GM18909 (cell line): ENCODE measurements at regions not wholly inside any gene's neighbourhood (a gene's known extent, or its start where the extent isn't known, plus 50 kb on each side); places are given as distances from the start of the nearest gene placed in this dataset.

ENCODE experiments used
- ATAC-seq: cut with Tn5 transposase; IDR thresholded peaks from one replicate; pipeline ENCODE4 v1.9.1; 2021; ENCODE audit warnings: mild to moderate bottlenecking; ENCODE audit not compliant: unreplicated experiment, poor library complexity

DNA sequence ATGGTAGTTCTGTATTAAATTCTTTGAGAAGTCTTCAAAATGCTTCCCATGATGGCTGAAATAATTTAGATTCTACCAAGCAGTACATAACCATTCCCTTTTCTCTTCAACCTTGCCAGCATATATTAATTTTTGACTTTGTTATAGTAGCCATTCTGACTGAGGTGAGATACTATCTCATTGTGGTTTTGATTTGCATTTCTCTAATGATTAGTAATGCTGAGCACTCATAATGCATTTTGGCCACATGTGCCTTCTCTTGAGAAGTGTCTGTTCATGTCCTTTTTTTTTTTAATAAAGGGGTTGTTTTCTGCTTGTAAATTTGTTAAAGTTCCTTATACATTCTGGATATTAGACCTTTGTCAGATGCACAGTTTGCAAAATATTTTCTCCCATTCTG lies 173.9 kb downstream of the CALCRL start:
- ATAC-seq: no peak

DNA sequence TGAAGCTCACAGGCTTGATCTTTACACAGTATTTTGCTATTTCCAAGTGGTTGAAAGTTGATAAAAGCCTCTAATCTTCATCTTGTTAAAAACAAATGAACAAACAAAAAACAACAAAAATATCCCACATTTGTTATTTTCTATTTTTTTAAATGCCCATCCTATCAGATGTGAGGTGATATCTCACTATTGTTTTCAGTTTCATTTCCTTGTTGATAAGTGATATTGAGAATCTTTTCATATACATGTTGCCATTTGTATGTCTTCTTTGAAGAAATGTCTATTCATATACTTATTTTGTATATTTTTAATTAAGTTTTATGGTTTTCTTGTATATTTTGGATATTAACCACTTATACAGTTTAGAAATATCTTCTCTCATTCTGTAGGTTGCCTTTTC lies 175.8 kb downstream of the CALCRL start:
- no peak for ATAC-seq

GRCh38 chr2:187271825-187272224 lies 176.2 kb downstream of the CALCRL start:
- no peak for ATAC-seq

DNA sequence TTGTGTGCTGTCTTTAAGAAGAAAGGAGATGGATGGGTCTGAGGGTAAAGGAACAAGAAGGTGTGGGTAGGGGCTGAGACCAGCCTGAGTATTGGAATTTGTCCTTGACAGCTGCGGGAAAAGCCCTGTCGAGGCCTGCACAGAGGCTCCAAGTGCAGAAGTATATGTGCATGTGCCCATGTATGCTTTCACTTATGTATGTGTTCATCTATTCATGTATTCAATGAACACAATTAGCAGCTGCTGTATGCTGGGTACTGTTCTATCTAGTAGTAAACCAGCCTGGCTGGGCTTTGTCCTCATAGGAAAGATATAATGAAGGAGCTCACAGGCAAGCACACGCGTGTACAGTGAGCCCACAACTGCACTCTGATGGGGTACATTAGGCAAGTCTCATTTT lies 181.4 kb downstream of the CALCRL start:
- ATAC-seq: no peak

- no peak for ATAC-seq
Observed at GRCh38 chr2:187266147-187266546, 181.9 kb downstream of the CALCRL start.

DNA sequence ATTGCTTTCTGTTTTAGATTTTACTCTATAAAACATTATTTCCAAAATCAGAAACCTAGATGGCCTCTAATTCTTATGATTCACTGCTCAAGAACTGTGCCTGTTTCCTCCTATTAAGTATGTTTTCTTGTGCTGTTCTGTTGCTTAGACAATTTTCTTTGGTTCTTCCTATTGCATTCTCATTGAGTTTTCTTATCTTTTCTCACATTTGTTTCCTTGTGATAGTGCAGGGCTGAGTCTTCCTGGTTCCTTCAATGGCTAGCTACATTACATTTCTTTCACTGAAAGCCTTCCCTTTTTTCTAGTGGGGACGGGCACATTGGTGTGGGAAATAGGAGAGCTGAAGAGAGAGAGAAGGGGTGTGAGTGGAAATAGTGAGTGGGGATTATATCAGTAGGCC lies 183.4 kb downstream of the CALCRL start:
- ATAC-seq: no peak

DNA sequence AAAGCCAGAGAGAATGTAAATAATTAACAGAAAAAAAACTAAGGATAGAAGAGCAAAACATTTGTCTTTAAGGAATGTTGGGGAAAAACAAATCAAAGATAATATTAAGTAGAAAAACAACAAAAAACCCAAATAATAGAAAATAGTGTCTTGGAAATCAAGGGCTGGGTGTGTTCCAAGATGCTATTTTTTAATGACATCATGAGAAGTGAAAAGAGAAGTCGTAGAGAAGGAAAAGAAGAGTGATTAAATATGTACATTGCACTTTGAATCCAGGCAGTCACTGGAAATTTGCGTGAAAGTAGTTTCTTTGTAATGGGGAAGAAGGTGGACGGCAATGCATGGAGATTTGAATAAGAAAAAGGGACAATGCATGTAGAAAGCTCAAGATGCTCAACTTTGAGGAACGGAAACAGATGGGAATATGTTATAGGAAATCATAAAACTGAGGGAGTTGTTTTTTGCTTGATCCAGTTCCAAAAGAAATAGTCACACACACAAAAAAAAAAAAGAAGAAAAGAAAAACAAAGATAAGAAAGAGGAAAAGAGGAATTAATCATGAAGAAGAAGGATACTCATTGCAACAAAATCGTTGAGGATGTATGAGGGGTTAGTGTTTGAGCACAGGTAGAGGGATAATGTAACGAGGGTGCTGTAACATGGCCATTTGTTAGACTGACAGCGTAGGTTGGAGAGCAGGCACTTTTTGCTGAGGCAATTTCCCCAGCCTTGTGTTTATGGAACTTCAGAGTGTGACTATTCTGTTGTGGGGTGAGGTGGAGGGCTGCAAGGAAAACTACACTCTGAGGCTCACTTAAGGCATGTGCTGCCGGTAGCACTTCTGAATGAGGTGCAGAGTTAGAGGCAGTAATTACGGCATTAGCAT lies 184.1 kb downstream of the CALCRL start:
- no peak for ATAC-seq

DNA sequence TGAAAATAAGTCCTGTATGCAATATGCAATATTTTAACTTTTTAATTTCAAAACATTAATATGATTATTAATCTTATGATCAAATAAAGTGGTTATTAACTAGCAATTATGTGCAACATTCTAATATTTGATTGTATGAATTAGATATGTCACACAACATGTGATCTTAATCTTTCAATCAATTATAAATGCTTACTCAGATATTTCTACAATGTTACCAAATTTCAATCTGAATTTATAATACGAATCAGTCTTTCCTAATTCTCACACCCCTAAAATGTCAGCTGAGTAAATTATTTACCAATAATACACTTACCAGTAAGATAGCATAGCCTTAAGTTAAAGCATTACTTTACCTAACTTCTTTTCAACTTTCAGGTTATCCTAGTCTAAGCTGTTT lies 186.3 kb downstream of the CALCRL start:
- no peak for ATAC-seq

GRCh38 chr2:187252063-187252462 lies 196.0 kb downstream of the CALCRL start:
- no peak for ATAC-seq

DNA sequence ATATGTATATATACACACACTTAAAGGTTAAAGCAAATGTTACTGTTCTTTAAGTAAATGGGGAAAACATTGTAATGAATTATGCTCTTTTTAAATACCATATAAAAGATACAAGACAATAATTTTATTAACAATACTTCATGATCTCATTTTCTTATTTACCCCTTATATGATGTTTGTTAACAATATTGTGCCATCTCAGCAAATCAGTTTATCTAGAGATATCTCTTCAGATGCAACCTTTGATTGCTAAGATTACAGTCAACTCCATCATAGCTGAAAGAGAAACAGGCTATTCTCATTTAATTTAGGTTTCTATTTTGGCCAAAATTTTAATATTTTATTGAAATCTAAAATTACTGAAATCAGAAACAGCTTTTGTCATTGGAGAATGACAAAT lies 197.9 kb downstream of the CALCRL start:
- no peak for ATAC-seq

GRCh38 chr2:187233811-187234210 lies 214.2 kb downstream of the CALCRL start:
- ATAC-seq: no peak

DNA sequence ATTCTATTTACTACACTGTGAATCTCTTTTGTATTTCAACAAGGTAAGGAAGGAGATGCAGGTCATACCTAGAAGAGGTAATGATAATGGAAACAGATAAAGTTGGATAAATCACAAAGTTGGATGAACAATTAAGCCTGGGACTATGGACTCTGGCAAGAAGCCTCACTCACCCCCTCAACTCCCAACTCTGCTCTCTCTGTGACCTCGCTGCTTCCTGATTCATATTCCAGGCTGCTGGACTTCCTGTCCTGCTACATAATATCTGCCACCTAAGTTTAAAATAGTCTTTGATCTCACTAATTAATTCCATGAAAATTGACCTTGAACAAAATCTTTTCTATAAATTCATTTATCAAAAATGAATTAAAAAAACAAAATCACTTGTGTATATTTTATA lies 215.3 kb downstream of the CALCRL start:
- no peak for ATAC-seq

- ATAC-seq: no peak
Observed at GRCh38 chr2:187230088-187230487, 218.0 kb downstream of the CALCRL start.

GRCh38 chr2:187228986-187229385 lies 219.1 kb downstream of the CALCRL start:
- ATAC-seq: no peak

DNA sequence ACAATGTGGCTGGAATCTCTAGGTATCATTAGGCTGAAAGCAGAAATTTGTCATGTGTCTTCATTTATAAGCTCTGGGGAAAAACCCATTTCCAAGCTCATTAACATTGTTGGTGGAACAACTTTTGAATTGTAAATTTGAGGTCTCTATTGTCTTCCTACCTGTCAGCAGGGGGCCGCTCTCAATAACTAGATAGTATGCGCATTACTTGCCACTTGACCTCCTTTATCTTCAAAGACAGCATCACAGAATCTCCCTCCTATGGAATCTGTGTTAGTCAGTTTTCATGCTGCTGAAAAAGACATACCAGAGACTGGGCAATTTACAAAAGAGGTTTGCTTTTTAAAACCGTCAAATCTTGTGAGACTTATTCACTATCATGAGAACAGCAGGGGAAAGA lies 223.1 kb downstream of the CALCRL start:
- no peak for ATAC-seq

DNA sequence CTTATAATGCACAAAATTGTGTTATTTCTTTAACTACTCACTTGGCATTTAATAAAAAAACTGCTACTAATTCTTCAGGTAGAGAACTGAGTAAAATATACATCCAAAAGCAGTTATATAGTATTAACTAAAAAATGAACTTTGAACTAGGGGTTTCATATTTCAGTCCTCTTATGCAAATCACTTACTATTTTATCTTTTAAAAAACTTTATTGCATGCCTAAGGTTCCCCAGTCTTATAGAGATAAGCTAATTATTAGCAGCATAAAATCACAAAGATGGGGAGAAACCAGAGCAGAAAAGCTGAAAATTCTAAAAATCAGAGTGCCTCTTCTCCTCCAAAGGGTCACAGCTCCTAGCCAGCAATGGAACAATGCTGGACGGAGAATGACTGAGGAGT lies 228.0 kb downstream of the CALCRL start:
- no peak for ATAC-seq

DNA sequence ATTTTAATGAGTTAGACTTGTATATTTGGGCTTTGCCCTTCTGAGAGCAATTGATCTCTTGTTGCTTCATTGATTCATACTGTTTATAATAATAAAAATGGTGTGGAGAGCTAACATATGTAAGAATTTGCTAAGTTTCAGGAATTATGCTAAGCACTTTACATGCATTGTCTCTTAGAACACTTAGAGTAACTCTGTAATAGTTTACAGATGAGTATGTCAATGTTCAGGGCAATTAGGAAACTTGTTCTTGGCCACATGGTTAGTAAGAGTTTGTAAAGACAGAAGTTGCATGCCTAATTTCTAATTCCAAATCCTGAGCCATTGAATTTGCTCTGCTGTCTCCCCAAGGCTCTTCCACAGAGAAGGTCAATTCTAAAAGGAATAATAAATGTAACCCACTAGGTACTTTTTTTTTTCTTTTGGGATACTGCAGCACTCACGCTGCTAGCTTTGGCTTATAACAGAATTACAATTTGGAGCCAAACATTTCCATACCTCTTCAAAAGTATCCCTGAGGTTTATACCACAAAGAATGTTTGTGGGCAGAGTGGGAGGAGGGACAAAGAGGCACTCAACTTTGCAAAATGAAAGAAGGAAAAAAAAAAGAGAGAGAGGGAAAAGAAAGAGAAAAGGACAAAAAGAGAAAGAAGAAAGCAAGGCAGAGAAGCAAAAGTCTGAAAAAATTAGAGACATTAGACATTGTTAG lies 232.4 kb downstream of the CALCRL start:
- ATAC-seq: no peak

DNA sequence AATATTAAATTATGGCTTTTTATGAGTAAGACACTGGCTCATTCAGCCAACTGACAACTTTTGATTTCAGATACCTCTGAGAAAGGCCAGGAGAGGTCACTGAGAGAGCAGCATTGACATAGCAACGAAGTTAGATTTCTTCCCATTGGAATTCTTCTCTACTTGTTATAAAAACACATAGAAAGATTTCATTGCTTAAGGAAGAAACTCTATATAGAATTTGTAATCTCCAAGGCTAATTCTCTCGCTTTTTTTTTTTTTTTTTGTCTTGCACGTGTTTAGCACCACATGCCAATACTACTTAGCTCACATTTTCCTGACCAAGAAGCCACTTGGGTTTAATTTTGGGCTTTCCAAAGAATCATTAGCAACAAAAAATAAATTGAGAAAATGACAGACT lies 233.7 kb downstream of the CALCRL start:
- no peak for ATAC-seq

DNA sequence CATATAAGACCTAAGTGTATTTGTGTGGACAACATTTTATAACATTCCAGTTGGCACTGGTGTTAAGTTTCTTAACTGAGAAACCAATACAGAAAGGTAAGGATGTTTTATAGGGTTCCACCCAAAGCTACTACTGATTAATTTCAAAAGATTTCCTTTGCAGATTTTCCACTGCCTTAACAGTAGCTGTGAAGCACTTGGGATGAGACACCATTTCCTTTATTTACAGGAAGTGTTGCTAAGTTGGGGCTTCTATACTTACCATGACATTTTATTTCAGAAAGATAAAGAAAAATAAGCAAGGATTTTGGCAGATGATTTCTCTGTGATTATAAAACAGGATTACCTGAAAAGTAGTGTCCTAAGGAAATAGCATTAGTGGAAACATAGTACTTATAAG lies 234.3 kb downstream of the CALCRL start:
- ATAC-seq: no peak

GRCh38 chr2:187210726-187211125 lies 237.3 kb downstream of the CALCRL start:
- no peak for ATAC-seq

GRCh38 chr2:187208199-187208785 lies 239.8 kb downstream of the CALCRL start:
- no peak for ATAC-seq
